MCF 10A (cell line): ENCODE measurements at regions not wholly inside any gene's neighbourhood (a gene's known extent, or its start where the extent isn't known, plus 50 kb on each side); places are given as distances from the start of the nearest gene placed in this dataset.

Experiments
- BruUV-seq: library from RNA; stranded (reverse); fragments of 400-500 nt; replicated peaks from 2 replicates; lab custom pipeline; 2021; lab: Mats Ljungman, UMichigan
- CTCF ChIA-PET: fragments of 300-600 bp; sonication (Branson Sonifier 250); formaldehyde crosslinking; extraction: SDS; loops from one replicate; lab custom pipeline; 2021; ENCODE audit warnings: antibody characterized with exemption, inconsistent platforms; lab: Yijun Ruan, JAX
- POLR2A ChIA-PET: fragments of 300-600, 350-650 bp; sonication (Branson Sonifier 250); formaldehyde crosslinking; extraction: SDS; loops from one replicate; lab custom pipeline; 2020; ENCODE audit warnings: antibody characterized with exemption, inconsistent platforms; lab: Yijun Ruan, JAX
- DNase-seq: peaks from one replicate; pipeline ENCODE4 v3.0.0-alpha.2; 2018; ENCODE audit not compliant: unreplicated experiment
- H3K27ac Mint-ChIP-seq: one replicate; pipeline ENCODE4 v1.8.0; 2022; ENCODE audit warnings: mild to moderate bottlenecking, low read depth, mixed read lengths; ENCODE audit not compliant: unreplicated experiment
- H3K27me3 Mint-ChIP-seq: one replicate; pipeline ENCODE4 v1.8.0; 2022; ENCODE audit warnings: mixed read lengths; ENCODE audit not compliant: insufficient read depth, unreplicated experiment
- H3K36me3 Mint-ChIP-seq: one replicate; pipeline ENCODE4 v1.8.0; 2022; ENCODE audit warnings: mild to moderate bottlenecking, moderate library complexity, mixed read lengths; ENCODE audit not compliant: insufficient read depth, unreplicated experiment
- H3K4me1 Mint-ChIP-seq: one replicate; pipeline ENCODE4 v1.8.0; 2022; ENCODE audit warnings: mixed read lengths; ENCODE audit not compliant: insufficient read depth, unreplicated experiment
- H3K4me3 Mint-ChIP-seq: one replicate; pipeline ENCODE4 v1.8.0; 2022; ENCODE audit warnings: mild to moderate bottlenecking, moderate library complexity, mixed read lengths; ENCODE audit not compliant: unreplicated experiment
- H3K9me3 Mint-ChIP-seq: one replicate; pipeline ENCODE4 v1.8.0; 2022; ENCODE audit warnings: mixed read lengths; ENCODE audit not compliant: unreplicated experiment
- CTCF ChIP-seq: fragments of 200-600 bp; IDR thresholded peaks from one replicate; pipeline ENCODE4 v1.8.0; 2022; ENCODE audit warnings: antibody characterized with exemption, mild to moderate bottlenecking; ENCODE audit not compliant: unreplicated experiment
- intact Hi-C: fragments of 100-400 bp; cut with micrococcal nuclease; formaldehyde crosslinking; loops from 2 replicates; pipeline ENCODE4 v1.14.1; 2022

- DNase-seq = no peak
- no peak for TF ChIP-seq CTCF
- H3K4me1 Mint-ChIP-seq = no peaks in the 10 kb centered on the region
Observed at GRCh38 chr6:4506792-4507191, 269.4 kb upstream of the CDYL start.

GRCh38 chr6:4506223-4506622 is 270.0 kb upstream of the CDYL start:
- intact Hi-C loops = no loop called here
- Mint-ChIP-seq H3K27ac (no peak overlapping the region), H3K9me3 (no peaks in the 10 kb centered on the region), H3K36me3 (no peaks in the 10 kb centered on the region), H3K4me1 (no peaks in the 10 kb centered on the region), H3K4me3 (no peak overlapping the region), H3K27me3 (no peaks in the 10 kb centered on the region)
- no peak for DNase-seq
- no peak for TF ChIP-seq CTCF
- ChIA-PET POLR2A (no interaction called here), CTCF (no interaction called here)
- no TSS peak for BruUV-seq

More at GRCh38 chr6:4506792-4507191, 269.4 kb upstream of the CDYL start:
- ChIA-PET POLR2A (no interaction called here), CTCF (no interaction called here)
- H3K27me3 Mint-ChIP-seq = no peaks in the 10 kb centered on the region
- intact Hi-C loops = no loop called here
- H3K27ac Mint-ChIP-seq = no peak overlapping the region
- H3K9me3 Mint-ChIP-seq = no peaks in the 10 kb centered on the region
- BruUV-seq = no TSS peak
- no peak overlapping the region for H3K4me3 Mint-ChIP-seq
- no peaks in the 10 kb centered on the region for H3K36me3 Mint-ChIP-seq

- ChIA-PET CTCF (interaction anchor here (0.8 kb wide), 1 partner anchor 11 kb away, joined by 5 read pairs; no protein-coding TSS in a partner anchor), POLR2A (no interaction called here)
- Mint-ChIP-seq H3K4me1 (no peaks in the 10 kb centered on the region), H3K27ac (no peak overlapping the region), H3K9me3 (no peaks in the 10 kb centered on the region), H3K27me3 (no peaks in the 10 kb centered on the region), H3K36me3 (no peaks in the 10 kb centered on the region), H3K4me3 (no peak overlapping the region)
- no peak for TF ChIP-seq CTCF
- BruUV-seq = no TSS peak
- DNase-seq = no peak
- intact Hi-C loops = no loop called here
Observed at GRCh38 chr6:4504700-4505099, 271.5 kb upstream of the CDYL start.

- no peak for TF ChIP-seq CTCF
- no peak for DNase-seq
- Mint-ChIP-seq H3K36me3 (no peaks in the 10 kb centered on the region), H3K4me3 (no peak overlapping the region), H3K27ac (no peak overlapping the region), H3K9me3 (no peaks in the 10 kb centered on the region), H3K27me3 (no peaks in the 10 kb centered on the region), H3K4me1 (no peaks in the 10 kb centered on the region)
- POLR2A ChIA-PET = no interaction called here
- CTCF ChIA-PET = no interaction called here
- intact Hi-C loops = no loop called here
- BruUV-seq = no TSS peak
Observed at GRCh38 chr6:4503700-4504099, 272.5 kb upstream of the CDYL start.
